Activated CD4-positive, alpha-beta T cell treated with anti-CD3 and anti-CD28 coated beads for 24 hours (primary cell): ENCODE measurements at regions not wholly inside any gene's neighbourhood (a gene's known extent, or its start where the extent isn't known, plus 50 kb on each side); places are given as distances from the start of the nearest gene placed in this dataset.
"Not testable (repeated sequence)": the region's sequence is repeated elsewhere in the genome, so short reads cannot be mapped to it uniquely, and the experiment has no call there.

Source experiments
- DNase-seq, 2 donors: peaks; one replicate each; pipeline ENCODE4 v3.0.0-alpha.2; 2020; ENCODE audit warnings: low read depth in 2 of 2

- no peak for DNase-seq
Observed at GRCh38 chr4:66606908-66607307, 936.6 kb upstream of the EPHA5 start.

GRCh38 chr4:66606215-66606614 is 935.9 kb upstream of the EPHA5 start:
- DNase-seq, result no peak

- DNase-seq, result no peak
Observed at GRCh38 chr4:66604192-66604591, 933.9 kb upstream of the EPHA5 start.

GRCh38 chr4:66602622-66603021 is 932.3 kb upstream of the EPHA5 start:
- DNase-seq, result no peak

GRCh38 chr4:66591968-66592367 is 921.7 kb upstream of the EPHA5 start:
- DNase-seq, result no peak

GRCh38 chr4:66590488-66591215 is 920.4 kb upstream of the EPHA5 start:
- no peak for DNase-seq

- DNase-seq, result no peak
Observed at GRCh38 chr4:66589183-66589582, 918.9 kb upstream of the EPHA5 start.

GRCh38 chr4:66585767-66586166 is 915.5 kb upstream of the EPHA5 start:
- DNase-seq, result no peak

- DNase-seq, result no peak
Observed at GRCh38 chr4:66577922-66578321, 907.6 kb upstream of the EPHA5 start.

- DNase-seq, result no peak
Observed at GRCh38 chr4:66575008-66575696, 904.9 kb upstream of the EPHA5 start.

- no peak for DNase-seq
Observed at GRCh38 chr4:66574145-66574978, 904.1 kb upstream of the EPHA5 start.

GRCh38 chr4:66572949-66573348 is 902.7 kb upstream of the EPHA5 start:
- DNase-seq, result no peak

GRCh38 chr4:66571145-66571695 is 900.9 kb upstream of the EPHA5 start:
- DNase-seq, result no peak

GRCh38 chr4:66569228-66569627 is 898.9 kb upstream of the EPHA5 start:
- DNase-seq, result no peak

GRCh38 chr4:66568431-66568830 is 898.1 kb upstream of the EPHA5 start:
- DNase-seq, result no peak

- DNase-seq, result no peak
Observed at GRCh38 chr4:66568001-66568400, 897.7 kb upstream of the EPHA5 start.

- no peak for DNase-seq
Observed at GRCh38 chr4:66567551-66567950, 897.3 kb upstream of the EPHA5 start.

- DNase-seq, result no peak
Observed at GRCh38 chr4:66565801-66566200, 895.5 kb upstream of the EPHA5 start.

GRCh38 chr4:66564901-66565651 is 894.8 kb upstream of the EPHA5 start:
- DNase-seq, result no peak

GRCh38 chr4:66562276-66562806 is 892.1 kb upstream of the EPHA5 start:
- DNase-seq, result no peak

GRCh38 chr4:66561465-66562053 is 891.3 kb upstream of the EPHA5 start:
- DNase-seq, result not testable (repeated sequence)
